NCI-H128 (cell line): ENCODE measurements at regions not wholly inside any gene's neighbourhood (a gene's known extent, or its start where the extent isn't known, plus 50 kb on each side); places are given as distances from the start of the nearest gene placed in this dataset.
"Not testable (repeated sequence)": the region's sequence is repeated elsewhere in the genome, so short reads cannot be mapped to it uniquely, and the experiment has no call there.

ENCODE experiments used
- DNase-seq: peaks from one replicate; lab custom pipeline; 2025; ENCODE audit not compliant: unreplicated experiment; lab: John Stamatoyannopoulos, UW

DNA sequence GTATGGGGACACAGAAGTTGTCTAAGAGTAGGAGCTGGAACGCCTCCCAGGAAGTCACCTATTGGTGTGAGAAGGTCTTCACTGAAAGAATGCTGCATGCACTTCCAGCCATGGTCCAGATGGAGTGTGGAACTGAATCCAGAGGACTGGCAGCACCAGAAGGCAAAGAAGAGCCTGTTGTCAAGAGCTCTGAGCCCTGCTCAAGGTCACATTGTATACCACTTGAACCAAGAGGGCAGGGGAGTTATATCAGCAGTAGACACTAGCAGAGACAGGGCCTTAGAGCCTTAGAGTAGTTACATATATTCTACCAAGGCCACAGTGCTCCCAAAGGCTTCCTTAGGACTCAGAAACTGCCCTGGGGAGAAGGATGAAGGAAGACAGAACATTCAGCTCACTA lies 130.8 kb upstream of the POC5 start:
- DNase-seq = no peak

DNA sequence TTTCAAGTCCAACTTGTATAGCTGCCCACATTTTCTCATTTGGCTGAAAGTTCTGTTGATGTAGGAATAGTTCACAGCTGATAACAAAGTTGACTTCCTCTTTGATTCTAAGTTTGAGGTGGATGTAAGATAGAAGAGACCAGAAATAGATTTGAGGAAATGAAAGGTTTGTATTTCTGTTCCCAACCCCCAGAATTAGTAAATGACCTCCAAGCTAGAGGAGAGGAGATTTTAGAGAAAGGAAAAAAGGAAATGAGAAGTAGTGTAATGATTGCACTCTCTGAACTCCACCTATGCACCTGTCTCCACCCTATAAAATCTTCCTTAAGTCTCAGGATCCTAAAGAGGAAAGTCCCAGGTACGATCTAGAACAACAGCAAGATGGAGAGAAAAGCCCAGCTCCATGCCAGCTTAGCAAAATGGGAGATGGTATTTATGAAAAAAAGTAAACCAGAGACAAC lies 130.4 kb upstream of the POC5 start:
- DNase-seq = no peak

DNA sequence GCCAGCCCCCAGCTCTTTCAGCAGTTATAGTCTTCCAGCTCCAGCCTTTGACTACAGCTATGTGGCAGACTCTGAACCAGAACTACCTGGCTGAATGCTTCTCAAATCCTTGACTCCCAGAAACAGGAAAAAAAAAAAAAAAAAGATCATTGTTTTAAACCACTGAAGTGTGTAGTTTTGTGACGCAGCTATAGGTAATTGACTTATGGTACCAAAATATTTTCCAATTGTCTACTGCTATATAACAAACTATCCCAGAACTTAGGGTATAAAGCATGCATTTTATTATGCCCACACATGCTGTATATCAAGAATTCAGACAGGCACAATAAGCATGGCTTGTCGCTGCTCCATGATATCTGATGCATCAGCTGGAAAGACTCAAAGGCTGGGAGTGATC lies 127.1 kb upstream of the POC5 start:
- DNase-seq = no peak

DNA sequence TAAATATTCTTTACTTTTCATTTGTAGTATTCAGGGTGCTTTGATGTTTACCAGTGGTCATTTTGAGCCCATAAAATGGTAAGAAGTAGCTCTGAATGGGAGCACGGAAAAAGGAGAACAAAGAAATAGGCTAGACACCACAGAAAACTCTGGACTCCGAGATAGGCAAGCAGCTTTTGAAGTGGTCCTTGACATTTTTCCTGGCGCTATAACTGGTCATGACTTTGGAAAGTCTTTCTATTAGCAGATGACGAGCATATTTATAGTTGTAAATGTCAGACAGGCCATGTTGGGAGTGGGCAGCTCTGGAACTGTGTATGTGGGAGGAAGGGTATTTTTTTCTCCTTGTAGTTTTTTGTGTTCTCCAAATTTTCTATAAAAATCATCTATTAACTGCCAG lies 126.1 kb upstream of the POC5 start:
- DNase-seq = no peak

DNA sequence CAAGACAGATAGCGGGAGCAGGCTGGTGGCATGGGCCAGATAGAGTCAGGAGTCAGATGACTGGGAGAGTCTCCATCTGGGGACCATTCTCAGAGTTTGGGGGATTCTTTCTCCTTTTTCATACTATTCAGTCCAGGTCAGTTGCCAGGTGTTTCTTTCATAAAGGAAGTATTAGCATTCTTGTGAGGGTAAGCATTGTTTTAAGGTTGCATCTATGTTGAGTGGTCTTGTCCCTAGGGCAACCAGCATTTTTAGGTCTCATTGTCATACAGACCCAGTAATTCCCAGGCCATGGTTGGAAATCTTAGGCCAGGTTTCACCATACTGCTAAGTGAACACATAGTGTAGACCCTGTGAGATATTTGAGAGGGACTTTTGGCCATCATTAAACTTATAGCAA lies 122.3 kb upstream of the POC5 start:
- DNase-seq = no peak

DNA sequence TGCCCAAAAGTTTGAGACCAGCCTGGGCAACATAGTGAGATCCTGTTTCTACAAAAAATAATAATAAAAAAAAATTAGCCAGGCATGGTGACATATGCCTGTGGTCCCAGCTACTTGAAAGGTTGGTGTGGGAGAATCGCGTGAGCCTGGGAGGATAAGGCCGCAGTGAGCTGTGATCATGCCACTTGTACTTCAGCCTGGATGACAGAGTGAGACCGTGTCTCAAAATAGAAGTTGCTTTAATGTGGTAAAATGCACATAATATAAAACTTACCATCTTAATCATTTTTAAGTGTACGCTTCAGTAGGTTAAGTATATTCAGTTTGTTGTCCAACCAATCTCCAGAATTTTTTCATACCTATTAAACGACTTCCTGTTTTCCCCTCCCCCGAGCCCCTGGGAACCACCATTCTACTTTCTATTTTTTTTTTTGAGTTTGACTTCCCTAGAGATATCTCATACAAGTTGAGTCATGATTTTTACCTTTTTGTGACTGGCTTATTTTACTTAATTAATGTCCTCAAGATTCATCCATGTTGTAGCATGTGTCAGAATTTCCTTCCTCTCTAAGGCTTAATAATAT lies 120.1 kb upstream of the POC5 start:
- no peak for DNase-seq

DNA sequence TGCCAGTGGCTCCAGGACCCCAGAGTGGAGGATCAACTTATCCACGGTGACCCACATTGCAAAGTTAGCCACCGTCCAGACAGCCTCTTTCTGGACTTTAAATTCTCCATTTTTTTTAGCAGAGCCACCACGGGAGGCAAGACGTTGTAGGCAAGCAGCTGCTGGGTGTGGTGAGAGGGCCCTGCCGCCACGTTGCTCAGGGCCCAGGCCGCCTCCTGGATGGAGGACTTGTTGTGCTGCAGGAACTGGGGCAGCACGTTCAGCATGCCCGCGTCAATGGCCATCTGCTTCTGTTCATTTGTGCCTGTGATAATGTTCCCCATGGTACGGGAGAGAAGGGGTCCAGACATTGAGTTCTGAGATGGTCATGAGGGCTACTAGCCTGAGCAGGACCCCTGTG lies 114.3 kb upstream of the POC5 start:
- no peak for DNase-seq

DNA sequence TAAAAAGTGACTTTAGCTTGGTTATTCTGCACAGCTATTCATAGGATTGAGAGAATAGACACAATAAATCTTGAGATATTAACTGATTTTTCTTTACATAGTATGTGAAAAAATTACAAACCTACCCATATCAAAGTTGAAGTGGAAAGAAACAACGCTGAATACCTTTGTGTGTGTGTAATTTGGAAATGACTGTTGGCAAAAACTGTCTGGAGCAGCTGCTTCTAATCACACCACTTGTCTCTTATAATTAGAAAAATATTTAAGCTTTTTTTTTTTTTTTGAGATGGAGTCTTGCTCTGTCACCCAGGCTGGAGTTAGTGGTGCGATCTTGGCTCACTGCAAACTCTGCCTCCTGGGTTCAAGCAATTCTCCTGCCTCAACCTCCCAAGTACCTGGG lies 110.8 kb upstream of the POC5 start:
- DNase-seq = no peak

DNA sequence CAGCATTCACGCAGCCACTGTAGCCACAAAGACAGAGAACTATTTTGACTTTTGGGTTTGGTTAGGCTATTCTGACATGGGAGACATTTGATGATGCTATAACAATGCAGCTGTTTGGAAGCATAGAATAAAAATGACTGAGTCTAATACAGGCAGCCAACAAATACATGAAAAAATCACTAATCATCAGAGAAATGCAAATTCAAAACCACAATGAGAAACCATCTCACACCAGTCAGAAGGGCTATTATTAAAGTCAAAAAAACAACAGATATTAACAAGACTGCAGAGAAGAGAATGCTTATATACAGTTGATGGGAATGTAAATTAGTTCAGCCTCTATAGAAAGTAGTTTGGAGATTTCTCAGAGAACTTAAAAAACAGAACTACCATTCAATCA lies 107.1 kb upstream of the POC5 start:
- DNase-seq = no peak

DNA sequence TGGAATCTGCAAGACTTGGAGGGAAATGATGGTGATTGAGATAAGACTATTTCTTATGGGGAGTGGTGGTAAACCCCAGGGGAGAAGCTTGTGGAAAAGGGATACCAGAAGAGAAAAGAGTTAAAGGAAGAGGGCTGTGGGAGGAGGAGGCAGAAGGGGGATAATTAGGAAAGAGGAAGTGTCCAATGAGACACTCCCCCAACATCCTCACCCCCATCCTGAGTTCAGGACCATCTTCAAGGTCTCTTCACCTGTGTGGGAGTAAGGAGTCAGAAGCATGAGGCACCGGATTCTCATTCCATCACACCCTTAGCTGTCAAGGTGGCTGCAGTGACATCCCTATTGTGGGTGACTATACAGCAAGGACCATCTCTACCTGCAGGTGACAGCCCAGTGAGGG lies 106.6 kb upstream of the POC5 start:
- no peak for DNase-seq

DNA sequence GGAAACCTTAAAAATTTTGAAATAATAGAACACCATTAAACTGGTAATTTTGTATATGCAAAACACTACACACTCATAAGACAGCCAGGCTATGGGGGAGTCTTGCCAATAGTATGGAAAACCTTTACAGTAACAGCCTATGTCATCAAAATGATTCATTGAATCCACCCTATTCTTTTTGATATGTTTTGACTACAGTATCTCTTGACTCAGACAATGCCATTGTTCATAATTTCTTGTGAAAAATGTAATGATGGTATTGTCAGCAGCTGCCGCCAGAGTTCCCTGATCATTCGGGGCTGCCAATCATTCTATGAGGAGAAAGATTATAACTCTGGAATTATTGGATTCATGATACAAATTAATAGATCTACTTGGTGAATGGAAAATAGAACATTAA lies 101.4 kb upstream of the POC5 start:
- DNase-seq = no peak

DNA sequence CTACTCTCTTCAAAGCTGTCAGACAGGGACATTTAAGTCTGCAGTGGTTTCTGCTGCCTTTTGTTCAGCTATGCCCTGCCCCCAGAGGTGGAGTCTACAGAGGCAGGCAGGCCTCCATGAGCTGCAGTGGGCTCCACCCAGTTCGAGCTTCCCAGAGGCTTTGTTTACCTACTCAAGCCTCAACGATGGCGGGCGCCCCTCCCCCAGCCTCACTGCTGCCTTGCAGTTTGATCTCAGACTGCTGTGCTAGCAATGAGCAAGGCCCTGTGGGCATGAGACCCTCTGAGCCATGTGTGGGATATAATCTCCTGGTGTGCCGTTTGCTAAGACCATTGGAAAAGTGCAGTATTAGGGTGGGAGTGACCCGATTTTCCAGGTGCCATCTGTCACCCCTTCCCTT lies 82.5 kb upstream of the POC5 start:
- DNase-seq = not testable (repeated sequence)

DNA sequence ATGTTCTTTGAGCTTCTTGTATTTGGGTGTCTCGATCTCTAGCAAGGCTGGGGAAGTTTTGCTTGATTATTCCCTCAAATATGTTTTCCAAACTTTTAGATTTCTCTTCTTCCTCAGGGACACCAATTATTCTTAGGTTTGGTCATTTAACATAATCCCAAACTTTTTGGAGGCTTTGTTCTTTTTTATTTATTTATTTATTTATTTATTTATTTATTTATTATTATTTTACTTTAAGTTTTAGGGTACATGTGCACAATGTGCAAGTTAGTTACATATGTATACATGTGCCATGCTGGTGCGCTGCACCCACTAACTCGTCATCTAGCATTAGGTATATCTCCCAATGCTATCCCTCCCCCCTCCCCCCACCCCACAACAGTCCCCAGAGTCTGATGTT lies 52.1 kb upstream of the POC5 start:
- DNase-seq = not testable (repeated sequence)
